GM10248 (cell line): ENCODE measurements at regions not wholly inside any gene's neighbourhood (a gene's known extent, or its start where the extent isn't known, plus 50 kb on each side); places are given as distances from the start of the nearest gene placed in this dataset.

Experiments
- CTCF ChIA-PET: fragments of 300-600 bp; sonication (Branson Sonifier 250); formaldehyde crosslinking; extraction: SDS; loops from one replicate; lab custom pipeline; 2021; ENCODE audit warnings: antibody characterized with exemption; lab: Yijun Ruan, JAX
- POLR2A ChIA-PET: fragments of 350-650 bp; sonication (Branson Sonifier 250); formaldehyde crosslinking; extraction: SDS; loops from one replicate; lab custom pipeline; 2020; ENCODE audit warnings: antibody characterized with exemption; lab: Yijun Ruan, JAX
- DNase-seq: peaks from one replicate; pipeline ENCODE4 v3.0.0; 2012; ENCODE audit errors: extremely low spot score
- CTCF ChIP-seq: IDR thresholded peaks from 2 replicates; pipeline ENCODE4 v1.5.1; 2012; ENCODE audit warnings: mild to moderate bottlenecking, low read depth; ENCODE audit errors: extremely low read depth, missing control alignments, control extremely low read depth

GRCh38 chr15:77839456-77839855 is 206.7 kb upstream of the LINGO1 start:
- DNase-seq: no peak
- CTCF ChIA-PET: no interaction called here
- TF ChIP-seq CTCF: no peak
- POLR2A ChIA-PET: no interaction called here

DNA sequence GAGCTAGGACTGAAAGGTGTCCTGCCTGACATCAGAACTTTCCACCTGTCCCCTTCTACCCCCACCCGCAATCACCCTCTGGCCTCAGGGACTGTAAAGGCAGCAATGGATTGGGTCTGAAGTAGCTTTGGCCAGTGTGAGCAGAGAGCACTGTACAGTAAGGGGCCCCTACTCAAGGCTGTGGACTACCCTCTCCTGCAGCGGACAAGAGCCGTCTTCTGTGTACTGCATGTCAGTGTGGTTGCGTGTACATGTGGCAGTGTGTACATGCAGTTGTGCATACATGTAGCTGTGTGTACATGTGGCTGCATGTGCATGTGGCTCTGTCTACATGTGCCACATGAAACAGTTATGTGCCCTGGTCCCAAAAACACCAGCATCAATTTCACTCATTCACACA is 205.9 kb upstream of the LINGO1 start:
- TF ChIP-seq CTCF: no peak
- DNase-seq: no peak
- CTCF ChIA-PET: interaction anchor here (0.6 to 1.4 kb wide), 4 partner anchors 8 to 37 kb away, joined by 3 to 5 read pairs (median 4); no protein-coding TSS in a partner anchor

GRCh38 chr15:77838061-77838460 is 205.3 kb upstream of the LINGO1 start:
- POLR2A ChIA-PET: no interaction called here
- DNase-seq: no peak

More for the DNA sequence above, 205.9 kb upstream of the LINGO1 start:
- POLR2A ChIA-PET: no interaction called here

GRCh38 chr15:77837649-77838025 is 204.9 kb upstream of the LINGO1 start:
- ChIA-PET CTCF (interaction anchor here (1.1 to 1.4 kb wide), 2 partner anchors 9 to 16 kb away, joined by 4 to 5 read pairs; no protein-coding TSS in a partner anchor), POLR2A (no interaction called here)
- no peak for DNase-seq
- no peak for TF ChIP-seq CTCF

More at GRCh38 chr15:77838061-77838460, 205.3 kb upstream of the LINGO1 start:
- no peak for TF ChIP-seq CTCF
- CTCF ChIA-PET: interaction anchor here (0.6 to 1.4 kb wide), 4 partner anchors 9 to 37 kb away, joined by 3 to 5 read pairs (median 4); no protein-coding TSS in a partner anchor

- ChIA-PET POLR2A (no interaction called here), CTCF (interaction anchor here (1.1 to 1.4 kb wide), 2 partner anchors 10 to 15 kb away, joined by 4 to 5 read pairs; no protein-coding TSS in a partner anchor)
- TF ChIP-seq CTCF: no peak
- no peak for DNase-seq
These were observed 204.4 kb upstream of the LINGO1 start for GRCh38 chr15:77836906-77837648.

GRCh38 chr15:77836121-77836692 is 203.5 kb upstream of the LINGO1 start:
- ChIA-PET POLR2A (no interaction called here), CTCF (no interaction called here)
- no peak for TF ChIP-seq CTCF
- DNase-seq: peak; percentile 77
